Muscle layer of duodenum (tissue), 2 donors: ENCODE measurements at regions not wholly inside any gene's neighbourhood (a gene's known extent, or its start where the extent isn't known, plus 50 kb on each side); places are given as distances from the start of the nearest gene placed in this dataset.

Source experiments
- H3K27ac ChIP-seq: one replicate; pipeline ENCODE4 v1.7.0; 2013; ENCODE audit warnings: mild to moderate bottlenecking, low read length
- H3K27me3 ChIP-seq: one replicate; pipeline ENCODE4 v1.7.0; 2013; ENCODE audit warnings: low read depth, mild to moderate bottlenecking, control low read depth, low read length
- H3K36me3 ChIP-seq, 2 donors: one replicate each; pipeline ENCODE4 v1.7.0; 2013; ENCODE audit warnings: low read length in 2 of 2, control low read depth in 1 of 2, mild to moderate bottlenecking in 1 of 2; ENCODE audit not compliant: insufficient read depth in 2 of 2, control insufficient read depth in 1 of 2
- H3K4me1 ChIP-seq, 2 donors: one replicate each; pipeline ENCODE4 v1.7.0; 2013; ENCODE audit warnings: low read length in 2 of 2, mild to moderate bottlenecking in 2 of 2, control low read depth in 1 of 2, moderate library complexity in 1 of 2; ENCODE audit not compliant: insufficient read depth in 2 of 2, control insufficient read depth in 1 of 2
- H3K4me3 ChIP-seq, 2 donors: one replicate each; pipeline ENCODE4 v1.7.0; 2013; ENCODE audit warnings: low read length in 2 of 2, low read depth in 1 of 2, mild to moderate bottlenecking in 1 of 2
- H3K9me3 ChIP-seq, 2 donors: one replicate each; pipeline ENCODE4 v1.7.0; 2013; ENCODE audit warnings: low read length in 2 of 2, control low read depth in 1 of 2, mild to moderate bottlenecking in 1 of 2; ENCODE audit not compliant: control insufficient read depth in 1 of 2
- donor health status: healthy.

DNA sequence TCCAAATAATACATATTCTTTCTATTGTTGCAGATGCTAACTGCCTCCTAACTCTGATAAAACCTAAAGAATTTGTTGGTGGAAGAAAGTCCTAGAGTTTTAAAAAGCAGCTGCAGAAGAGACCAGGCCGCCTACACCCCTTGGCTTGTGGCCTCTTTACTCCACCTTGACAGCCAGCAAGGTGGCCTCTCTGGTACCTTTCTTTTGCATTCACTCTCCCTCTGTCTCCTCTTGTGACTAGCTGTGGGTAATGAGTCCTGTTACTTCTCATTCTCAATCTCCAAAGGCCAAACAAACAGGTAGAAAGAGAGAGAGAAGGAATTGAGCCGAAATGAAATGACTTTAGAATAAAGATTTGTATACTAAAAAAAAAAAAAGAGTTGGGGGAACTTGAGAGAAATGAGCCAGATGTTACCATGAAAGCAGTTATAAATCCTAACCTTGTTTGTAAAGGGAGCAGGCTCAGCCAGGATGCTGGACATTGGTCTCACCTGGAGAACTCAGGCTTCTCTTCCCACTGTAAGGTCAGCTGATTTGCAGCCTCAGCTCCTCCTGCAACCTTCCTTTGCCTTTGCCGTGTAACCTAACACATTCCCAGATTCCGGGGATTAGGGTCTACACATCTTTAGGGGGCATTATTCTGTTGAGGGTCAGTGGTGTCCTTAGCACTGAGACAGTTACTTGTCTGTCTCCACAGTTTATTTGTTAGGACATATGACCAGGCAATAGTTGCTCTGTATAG is 164.1 kb upstream of the IRF2BP2 start:
- Histone ChIP-seq H3K4me3 (no peak overlapping the region), H3K27me3 (no peaks in the 10 kb centered on the region), H3K4me1 (peaks cover 0 to 3% of the 10 kb centered on the region in 2 donors), H3K36me3 (no peaks in the 10 kb centered on the region), H3K9me3 (no peaks in the 10 kb centered on the region), H3K27ac (no peak overlapping the region)

DNA sequence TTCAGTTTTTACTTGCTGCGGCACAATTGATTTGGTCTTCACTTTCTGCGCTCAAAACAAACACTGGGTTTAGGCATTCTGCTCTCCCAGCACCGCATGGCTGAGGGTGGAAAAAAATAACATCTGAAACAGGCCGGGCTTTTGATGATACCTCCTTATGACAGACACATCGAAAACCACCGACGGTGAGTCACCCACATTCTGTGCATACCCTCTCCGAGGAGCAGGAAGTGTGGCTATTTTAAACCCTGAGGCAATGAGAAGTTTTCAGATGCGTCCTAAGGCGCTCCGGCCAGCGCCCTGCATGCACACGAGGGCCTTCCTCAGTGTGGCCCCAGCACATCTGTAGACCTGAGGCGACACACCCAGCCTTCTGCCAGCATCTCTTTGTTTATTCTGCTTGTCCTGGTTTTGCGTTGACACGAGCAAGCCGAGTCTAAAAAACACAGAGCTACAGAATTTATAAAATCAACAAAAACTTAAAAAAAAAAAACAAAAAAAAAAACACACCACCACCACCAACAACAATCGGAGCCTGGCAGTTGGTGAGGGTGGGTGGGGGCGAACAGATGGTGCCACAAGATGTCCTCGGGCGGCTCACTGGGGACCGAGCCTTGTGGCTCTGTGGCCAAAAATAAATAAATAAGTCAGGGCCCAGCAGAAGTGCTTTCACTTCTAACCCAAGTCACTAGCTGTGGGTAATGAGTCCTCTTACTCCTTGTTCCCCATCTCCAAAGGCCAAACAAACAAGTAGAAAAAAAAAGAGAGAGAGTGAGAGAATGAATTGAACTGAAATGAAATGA is 162.6 kb upstream of the IRF2BP2 start:
- Histone ChIP-seq H3K27me3 (no peaks in the 10 kb centered on the region), H3K4me3 (peak overlapping the region in 1 of 2 donors; percentile 4), H3K36me3 (no peaks in the 10 kb centered on the region), H3K27ac (peak overlapping the region; percentile 76), H3K4me1 (peaks cover 0 to 3% of the 10 kb centered on the region in 2 donors), H3K9me3 (no peaks in the 10 kb centered on the region)

DNA sequence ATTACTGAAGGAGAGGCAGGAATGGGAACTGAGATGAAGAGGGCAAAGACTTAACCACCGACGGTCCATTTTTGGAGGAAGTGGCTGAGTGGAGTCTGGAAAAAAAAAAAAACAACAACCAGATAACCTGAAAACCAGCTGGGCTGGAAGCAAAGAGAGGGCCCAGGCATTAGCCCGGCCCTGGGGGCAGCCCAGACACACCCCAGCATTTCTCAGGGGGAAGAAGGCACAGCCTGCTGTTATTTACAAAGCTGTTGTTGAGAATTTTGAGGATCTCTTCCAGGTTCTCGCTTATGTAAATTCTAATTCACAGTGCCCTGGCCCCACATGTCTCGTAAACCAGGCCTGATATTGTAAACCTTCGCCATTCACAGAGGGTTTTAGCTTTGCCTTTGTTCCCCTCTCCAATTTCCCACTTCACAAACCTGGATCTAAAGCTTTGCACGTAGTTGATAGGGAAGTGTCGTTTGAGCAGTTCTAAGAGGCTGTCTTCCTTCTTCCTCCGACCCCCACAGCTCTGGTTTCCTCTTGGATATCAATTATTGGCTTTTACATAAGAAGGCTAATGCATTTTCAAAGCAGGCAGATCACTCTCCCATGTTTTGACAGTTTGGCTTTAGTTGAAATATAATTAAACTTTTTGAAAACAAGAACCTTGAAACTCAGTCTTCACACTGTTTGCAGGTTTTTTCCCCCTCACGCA is 161.8 kb upstream of the IRF2BP2 start:
- no peaks in the 10 kb centered on the region for H3K27me3 ChIP-seq
- H3K4me1 ChIP-seq, result peaks cover 0 to 3% of the 10 kb centered on the region in 2 donors
- peak overlapping the region in 1 of 2 donors; percentile 4 for H3K4me3 ChIP-seq
- H3K9me3 ChIP-seq, result no peaks in the 10 kb centered on the region
- H3K27ac ChIP-seq, result peak overlapping the region; percentile 76
- no peaks in the 10 kb centered on the region for H3K36me3 ChIP-seq

DNA sequence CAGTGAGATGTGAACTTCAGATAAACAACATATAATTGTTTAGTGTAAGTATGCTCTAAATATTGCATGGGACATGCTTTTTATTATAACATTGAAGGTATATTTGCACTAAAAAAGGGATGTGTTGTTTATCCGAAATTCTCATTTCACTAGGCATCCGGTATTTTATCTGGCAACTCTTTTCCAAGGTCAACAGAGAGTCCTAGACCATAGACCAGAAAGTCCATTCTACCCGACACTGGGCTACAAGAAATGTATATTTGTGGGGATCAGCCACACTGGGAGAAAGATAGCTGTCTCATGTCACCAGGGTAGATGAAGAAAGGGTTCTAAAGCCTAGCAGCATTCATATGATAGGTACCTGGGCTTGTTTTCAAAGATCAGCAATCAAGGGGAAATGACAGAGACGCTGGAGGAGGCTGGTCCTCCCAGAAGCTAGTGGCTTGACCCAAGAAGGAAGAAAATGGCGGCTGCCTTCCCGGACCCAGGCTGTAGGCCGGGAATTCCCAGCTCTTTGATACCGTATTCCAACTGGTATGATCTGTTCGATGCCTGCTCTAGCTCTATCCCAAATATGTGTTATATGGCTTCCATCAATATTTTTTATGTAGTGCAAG is 161.1 kb upstream of the IRF2BP2 start:
- H3K27ac ChIP-seq, result no peak overlapping the region
- peaks cover 0 to 3% of the 10 kb centered on the region in 2 donors for H3K4me1 ChIP-seq
- no peaks in the 10 kb centered on the region for H3K9me3 ChIP-seq
- no peaks in the 10 kb centered on the region for H3K27me3 ChIP-seq
- no peak overlapping the region for H3K4me3 ChIP-seq
- H3K36me3 ChIP-seq, result no peaks in the 10 kb centered on the region

DNA sequence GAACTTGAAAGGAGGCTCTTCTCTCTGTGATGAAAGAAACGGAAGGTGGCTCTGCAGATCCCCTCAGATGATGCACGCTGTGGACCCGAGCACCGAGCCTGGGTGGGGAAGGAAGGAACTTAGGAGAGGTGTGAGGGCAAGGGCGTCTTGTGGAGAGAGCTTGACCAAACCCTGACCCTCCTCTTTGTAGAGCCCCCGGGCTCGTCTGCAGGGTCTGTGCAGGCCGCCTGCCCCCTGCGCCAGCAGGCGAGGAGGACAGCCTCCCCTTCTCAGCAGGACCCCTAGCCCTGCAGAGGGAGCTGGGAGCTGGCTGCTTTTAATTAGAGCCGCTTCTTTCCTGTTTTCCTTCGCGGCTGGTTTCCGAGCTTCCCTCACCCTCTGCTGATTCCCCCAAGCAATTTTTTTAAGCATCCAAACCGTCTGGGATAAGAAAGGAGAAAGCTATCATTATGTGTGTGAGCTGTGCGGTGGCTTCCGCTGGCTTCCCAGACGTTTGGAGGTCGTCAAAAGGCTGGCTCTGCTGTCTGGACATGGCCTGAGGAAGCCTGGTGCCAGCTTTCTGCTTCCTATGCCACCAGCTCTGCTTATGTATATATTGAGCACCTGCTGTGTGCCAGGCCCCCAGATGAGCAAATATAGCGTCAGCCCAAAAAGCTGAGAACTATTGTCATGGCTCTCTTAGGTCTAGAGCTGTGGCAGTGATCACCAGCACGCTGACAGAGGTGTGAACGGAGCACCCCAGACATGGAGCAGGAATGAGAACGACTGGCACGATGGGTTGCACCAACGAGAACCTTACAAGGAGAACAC is 160.2 kb upstream of the IRF2BP2 start:
- Histone ChIP-seq H3K36me3 (no peaks in the 10 kb centered on the region), H3K27me3 (no peaks in the 10 kb centered on the region), H3K4me3 (no peak overlapping the region), H3K9me3 (no peaks in the 10 kb centered on the region), H3K27ac (no peak overlapping the region), H3K4me1 (peaks cover 0 to 3% of the 10 kb centered on the region in 2 donors)

DNA sequence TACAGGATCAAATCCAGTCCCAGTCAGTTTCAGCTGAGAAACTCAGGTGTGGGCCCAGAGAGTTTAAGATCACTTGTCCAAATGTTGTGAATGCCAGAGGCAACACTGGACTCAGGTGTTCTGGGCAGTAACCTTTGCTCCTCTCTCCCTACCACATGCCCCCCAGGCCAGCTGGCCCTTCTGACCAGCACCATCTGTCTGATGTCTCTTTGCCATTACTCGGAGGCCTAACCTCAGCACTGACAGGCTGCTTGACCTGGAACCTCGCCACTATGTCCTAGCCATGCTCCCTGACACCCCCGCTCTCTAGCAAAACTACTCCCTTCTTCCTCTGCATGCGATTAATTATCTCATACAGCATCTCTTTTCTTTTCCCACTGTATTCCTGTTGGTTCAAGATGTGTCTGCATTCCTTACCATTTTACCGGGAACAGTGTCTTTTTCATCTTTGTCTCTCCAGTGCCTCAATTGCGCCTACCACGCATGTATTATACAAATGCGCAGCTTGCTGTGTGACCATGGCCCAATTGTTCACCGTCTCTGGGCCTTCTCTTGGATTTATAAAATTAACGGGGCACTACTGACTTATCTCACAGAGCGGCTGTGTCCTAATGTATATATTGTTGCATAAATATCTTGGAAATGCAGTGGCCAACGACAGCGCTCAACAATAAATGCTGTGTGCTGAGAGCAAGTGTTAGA is 159.5 kb upstream of the IRF2BP2 start:
- H3K27me3 ChIP-seq, result no peaks in the 10 kb centered on the region
- H3K36me3 ChIP-seq, result no peaks in the 10 kb centered on the region
- peaks cover 0 to 3% of the 10 kb centered on the region in 2 donors for H3K4me1 ChIP-seq
- no peak overlapping the region for H3K4me3 ChIP-seq
- H3K9me3 ChIP-seq, result no peaks in the 10 kb centered on the region
- no peak overlapping the region for H3K27ac ChIP-seq

DNA sequence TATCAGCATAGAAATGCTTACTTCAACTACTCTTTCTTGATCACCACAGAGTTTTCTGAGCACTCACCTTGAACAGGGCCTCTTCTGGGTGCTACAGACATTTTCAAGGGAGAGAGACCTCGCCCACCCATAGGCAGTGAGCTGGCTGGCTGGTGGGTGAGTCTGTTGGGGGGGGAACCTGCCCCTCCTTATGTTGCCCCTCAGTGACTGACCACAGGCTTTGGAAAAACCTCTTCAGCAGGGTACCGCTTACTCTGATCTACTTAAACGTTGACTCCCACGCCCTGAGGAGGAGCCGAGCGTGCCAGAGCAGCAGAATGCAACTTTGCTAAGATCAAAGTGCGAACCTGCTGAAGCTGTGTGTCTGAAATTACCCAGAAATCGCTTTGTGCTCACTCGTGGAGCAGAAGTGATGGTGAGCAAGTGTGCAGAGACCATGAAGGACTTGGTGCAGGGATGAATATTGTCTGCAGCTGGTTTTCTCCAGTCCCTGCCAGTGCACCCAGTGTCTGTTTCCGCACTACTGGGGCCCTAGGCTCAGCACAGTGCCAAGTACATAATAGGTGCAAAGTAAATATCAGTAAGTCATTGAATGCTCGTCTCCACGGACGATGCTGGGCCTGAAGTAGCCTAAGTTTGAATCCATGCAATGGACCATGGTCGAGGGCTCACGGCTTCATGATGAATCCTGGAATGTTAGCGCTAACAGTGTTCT is 158.7 kb upstream of the IRF2BP2 start:
- Histone ChIP-seq H3K36me3 (no peaks in the 10 kb centered on the region), H3K4me1 (peaks cover 0 to 3% of the 10 kb centered on the region in 2 donors), H3K4me3 (no peak overlapping the region), H3K27me3 (no peaks in the 10 kb centered on the region), H3K9me3 (no peaks in the 10 kb centered on the region), H3K27ac (no peak overlapping the region)

DNA sequence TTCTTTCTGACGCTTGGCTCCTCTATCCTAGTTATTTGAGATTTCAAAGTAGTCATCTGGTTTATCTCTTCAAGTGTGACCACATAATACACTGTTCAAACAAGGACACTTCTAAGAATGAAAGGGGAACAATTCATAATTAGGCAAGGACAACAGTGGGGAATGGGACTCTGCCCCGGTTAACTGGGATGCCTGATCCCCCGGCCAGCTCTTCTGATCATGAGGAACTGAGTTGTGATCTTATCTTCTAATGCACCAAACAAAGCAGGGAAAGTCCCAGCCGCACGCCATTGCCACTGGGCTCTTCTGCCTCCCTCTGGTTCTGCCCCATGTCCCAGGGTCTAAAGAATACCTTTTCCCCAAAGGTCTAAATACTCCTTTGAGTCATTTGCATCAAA is 158.2 kb upstream of the IRF2BP2 start:
- no peaks in the 10 kb centered on the region for H3K27me3 ChIP-seq
- no peak overlapping the region for H3K4me3 ChIP-seq
- H3K27ac ChIP-seq, result no peak overlapping the region
- H3K4me1 ChIP-seq, result peaks cover 0 to 3% of the 10 kb centered on the region in 2 donors
- H3K9me3 ChIP-seq, result no peaks in the 10 kb centered on the region
- no peaks in the 10 kb centered on the region for H3K36me3 ChIP-seq

DNA sequence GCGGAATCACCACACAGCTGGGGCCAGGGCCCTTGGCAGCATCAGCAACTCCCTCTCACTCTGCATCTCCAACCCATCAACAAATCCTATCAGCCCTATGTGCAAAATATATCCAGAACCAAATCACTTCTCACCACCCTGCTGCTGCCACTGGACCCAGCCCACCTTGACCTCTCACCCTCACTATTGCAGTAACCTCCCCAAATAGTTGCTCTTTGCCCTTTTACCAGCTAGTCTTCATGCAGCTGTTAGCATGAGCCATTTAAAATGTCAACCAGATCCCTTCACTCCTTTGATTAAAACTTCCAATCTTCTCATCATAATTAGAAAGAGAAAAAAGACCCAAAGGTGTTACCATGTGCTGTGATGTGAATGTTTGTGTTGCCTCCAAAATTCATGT is 155.7 kb upstream of the IRF2BP2 start:
- no peaks in the 10 kb centered on the region for H3K9me3 ChIP-seq
- no peaks in the 10 kb centered on the region for H3K27me3 ChIP-seq
- no peaks in the 10 kb centered on the region for H3K4me1 ChIP-seq
- H3K4me3 ChIP-seq, result no peak overlapping the region
- no peak overlapping the region for H3K27ac ChIP-seq
- no peaks in the 10 kb centered on the region for H3K36me3 ChIP-seq

DNA sequence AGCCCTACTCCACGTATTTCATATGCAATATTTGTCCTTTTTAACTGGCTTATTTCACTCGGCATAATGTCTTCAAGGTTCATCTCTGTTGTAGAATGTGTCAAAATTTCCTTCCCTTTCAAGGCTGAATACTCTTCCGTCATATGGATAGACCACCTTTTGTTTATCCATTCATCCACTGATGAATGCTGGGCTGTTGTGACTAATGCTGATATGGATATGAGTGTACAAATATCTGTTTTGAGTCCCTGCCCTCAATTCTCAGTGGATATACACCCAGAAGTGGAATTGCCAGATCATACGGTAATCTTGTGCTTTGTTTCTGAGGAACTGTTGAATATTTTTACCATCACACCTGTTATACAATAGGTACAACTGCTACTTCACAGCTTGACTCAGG is 155.2 kb upstream of the IRF2BP2 start:
- H3K9me3 ChIP-seq, result no peaks in the 10 kb centered on the region
- H3K4me3 ChIP-seq, result no peak overlapping the region
- no peaks in the 10 kb centered on the region for H3K27me3 ChIP-seq
- peaks cover 0 to 4% of the 10 kb centered on the region in 2 donors for H3K4me1 ChIP-seq
- H3K36me3 ChIP-seq, result no peaks in the 10 kb centered on the region
- no peak overlapping the region for H3K27ac ChIP-seq
